ENCODE measurements at regions not wholly inside any gene's neighbourhood (a gene's known extent, or its start where the extent isn't known, plus 50 kb on each side); places are given as distances from the start of the nearest gene placed in this dataset.

DNA sequence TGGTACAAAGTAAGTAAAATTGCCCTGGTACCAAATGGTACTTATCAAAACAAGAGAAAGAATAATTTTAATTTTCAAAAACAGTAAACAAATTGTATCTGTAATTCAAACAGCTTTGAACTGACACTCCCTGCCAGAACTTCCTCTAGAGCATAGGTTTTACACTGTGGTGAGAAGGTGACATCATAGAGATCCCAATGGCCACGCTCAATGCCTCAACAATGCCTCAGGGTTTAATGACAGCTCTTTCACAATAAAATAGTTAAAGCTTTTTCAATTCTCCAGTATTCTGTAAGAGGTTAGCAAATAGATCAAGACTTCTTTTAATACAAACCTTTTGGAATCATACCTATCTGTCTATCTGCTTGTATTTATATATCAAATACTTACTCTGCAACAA, 437.1 kb downstream of the PRR16 start:
- peak in 1 of 8 experiments; percentile 72 for ATAC-seq (replicated peaks in 6 of 8)
- 20 to 100% (median 50%) methylated on average over 1 of the region's 1 CpG; no CpG with 5 or more reads in 3 of the 10 experiments for WGBS, 10 experiments
- in situ Hi-C loops (cut with MboI; ENCODE audit: low pct_unique_long_range_greater_than_20kb in 2 of 9, low sequenced_read_pairs in 9 of 9, unreplicated experiment in 9 of 9): no loop called here
- Histone ChIP-seq H3K27ac (no peak overlapping the region), H3K4me1 (replicated peaks in 1 of 2) (no peaks in the 10 kb centered on the region), H3K4me3 (no peak overlapping the region)

DNA sequence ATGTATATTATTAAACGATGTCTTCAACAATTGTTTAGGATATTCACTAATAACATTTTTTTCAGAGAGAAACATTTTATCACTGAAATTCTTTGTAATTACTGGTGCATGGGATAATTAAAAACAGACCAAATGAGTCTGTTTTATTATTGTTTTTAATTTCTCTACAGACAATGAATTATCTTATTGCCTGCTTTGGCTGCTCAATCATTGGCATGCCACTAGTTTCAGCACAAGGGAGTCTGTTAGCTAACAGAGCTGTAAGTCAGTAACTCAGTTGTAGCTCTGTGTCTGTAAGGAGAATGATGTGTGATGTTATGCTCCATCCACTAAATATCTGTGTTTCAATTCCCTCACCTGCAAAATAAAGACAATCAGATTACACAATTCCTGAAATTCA, 443.9 kb downstream of the PRR16 start:
- Histone ChIP-seq H3K4me1 (replicated peaks in 1 of 2) (no peaks in the 10 kb centered on the region), H3K4me3 (no peak overlapping the region), H3K27ac (no peak overlapping the region)
- ATAC-seq (replicated peaks in 6 of 8): no peak
- 0 to 100% (median 87%) methylated on average over 1 of the region's 1 CpG; no CpG with 5 or more reads in 3 of the 10 experiments for WGBS, 10 experiments
- in situ Hi-C loops (cut with MboI; ENCODE audit: low pct_unique_long_range_greater_than_20kb in 2 of 9, low sequenced_read_pairs in 9 of 9, unreplicated experiment in 9 of 9): no loop called here

DNA sequence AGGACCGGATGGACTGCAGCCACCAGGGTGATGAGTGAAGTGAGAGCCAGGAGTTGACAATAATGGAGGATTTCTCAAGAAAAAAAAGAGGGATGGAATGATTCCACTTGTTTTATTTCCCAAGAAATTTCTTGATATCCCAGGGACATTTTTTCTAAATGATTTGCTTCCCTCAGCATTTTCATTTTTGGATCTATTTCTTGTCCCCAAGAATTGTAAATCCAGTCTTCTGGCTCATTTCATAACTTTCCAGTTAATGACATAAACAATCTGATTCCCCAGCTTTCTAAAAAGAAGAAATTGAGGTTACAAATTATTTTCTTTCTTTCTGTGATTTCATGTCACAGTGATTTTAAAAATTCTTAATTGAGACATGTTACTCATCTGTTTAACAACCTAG, 446.5 kb downstream of the PRR16 start:
- Histone ChIP-seq H3K4me3 (no peak overlapping the region), H3K4me1 (replicated peaks in 1 of 2) (no peaks in the 10 kb centered on the region), H3K27ac (no peak overlapping the region)
- no peak for ATAC-seq (replicated peaks in 6 of 8)
- WGBS, 10 experiments: 0 to 100% (median 59%) methylated on average over 1 of the region's 1 CpG; no CpG with 5 or more reads in 4 of the 10 experiments
- in situ Hi-C loops (cut with MboI; ENCODE audit: low pct_unique_long_range_greater_than_20kb in 2 of 9, low sequenced_read_pairs in 9 of 9, unreplicated experiment in 9 of 9): no loop called here

DNA sequence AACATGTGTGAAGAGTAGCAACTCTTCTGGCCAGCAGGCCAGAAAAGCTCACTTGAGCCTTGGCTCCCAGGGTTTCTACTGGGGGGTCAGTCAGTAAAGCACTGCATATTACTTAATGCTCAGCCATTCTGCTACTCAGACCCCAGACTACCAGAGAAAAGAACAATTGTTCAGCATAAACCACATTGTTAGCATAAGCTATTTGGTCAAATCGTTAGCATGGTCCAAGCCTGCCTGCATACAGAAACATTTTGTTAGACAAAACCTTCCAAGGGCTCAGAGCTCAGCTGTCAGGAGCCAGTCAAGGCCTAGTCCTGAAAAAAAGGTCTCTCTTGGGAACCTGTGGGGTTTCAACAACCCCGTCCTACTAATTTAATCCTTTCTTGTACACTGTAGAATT, 449.3 kb downstream of the PRR16 start:
- no peak overlapping the region for H3K4me3 ChIP-seq
- in situ Hi-C loops (cut with MboI; ENCODE audit: low pct_unique_long_range_greater_than_20kb in 2 of 9, low sequenced_read_pairs in 9 of 9, unreplicated experiment in 9 of 9): no loop called here
- 25 to 90% (median 70%) methylated on average over 1 to 2 of the region's 2 CpGs; no CpG with 5 or more reads in 2 of the 10 experiments for WGBS, 10 experiments
- no peak for ATAC-seq (replicated peaks in 6 of 8)
- H3K27ac ChIP-seq: no peak overlapping the region
- peaks cover 0 to 2% of the 10 kb centered on the region in 2 donors for H3K4me1 ChIP-seq (replicated peaks in 1 of 2)

DNA sequence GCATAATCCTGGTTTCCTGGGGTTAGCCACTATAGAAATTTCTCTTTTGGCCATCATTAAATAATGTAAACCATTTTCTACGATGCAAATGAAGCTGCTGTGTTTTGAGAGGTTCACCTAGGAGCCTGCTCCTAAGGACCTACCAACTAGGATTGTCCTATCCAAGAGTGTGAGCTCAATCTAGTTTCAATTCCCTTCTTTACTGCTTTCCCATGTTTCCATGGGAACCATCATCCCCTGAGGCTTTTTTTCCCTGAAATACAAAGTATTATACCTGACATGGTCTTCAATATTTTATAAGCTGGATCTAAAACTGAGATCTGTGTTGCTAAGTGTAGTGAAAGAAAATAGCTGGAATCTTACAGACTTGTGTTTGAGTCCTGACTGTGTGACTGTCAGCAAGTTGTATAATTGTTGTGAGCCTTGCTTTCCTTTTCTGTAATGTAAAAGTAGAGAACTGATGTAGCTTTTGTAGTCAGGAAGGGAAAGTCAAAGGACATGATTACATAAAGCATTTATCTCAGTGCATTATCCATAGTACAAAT, 453.2 kb downstream of the PRR16 start:
- in situ Hi-C loops (cut with MboI; ENCODE audit: low pct_unique_long_range_greater_than_20kb in 2 of 9, low sequenced_read_pairs in 9 of 9, unreplicated experiment in 9 of 9): no loop called here
- 17 to 100% (median 41%) methylated on average over 1 of the region's 1 CpG; no CpG with 5 or more reads in 6 of the 10 experiments for WGBS, 10 experiments
- Histone ChIP-seq H3K4me1 (replicated peaks in 1 of 2) (peaks cover 0 to 2% of the 10 kb centered on the region in 2 donors), H3K4me3 (no peak overlapping the region), H3K27ac (no peak overlapping the region)
- ATAC-seq (replicated peaks in 6 of 8): peak in 1 of 8 experiments; percentile 77

DNA sequence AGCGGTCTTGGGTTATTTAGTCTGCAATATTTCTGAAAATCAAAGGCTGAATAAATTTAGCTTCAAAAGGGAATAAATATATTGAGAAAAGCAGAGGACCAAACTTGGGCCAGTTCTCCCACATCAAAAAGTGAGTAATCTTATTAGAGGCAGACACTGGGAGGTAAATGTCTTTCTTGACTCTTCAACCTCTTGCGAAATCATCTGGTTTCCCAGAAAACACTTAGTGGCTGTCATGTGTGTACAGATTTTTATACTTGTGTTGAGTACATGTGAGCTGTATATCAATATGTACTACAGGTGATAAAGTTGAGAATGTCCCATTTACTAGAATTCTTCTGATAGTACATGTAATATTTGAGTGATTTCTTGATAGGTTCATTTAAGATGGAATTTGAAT, 454.9 kb downstream of the PRR16 start:
- no peak for ATAC-seq (replicated peaks in 6 of 8)
- in situ Hi-C loops (cut with MboI; ENCODE audit: low pct_unique_long_range_greater_than_20kb in 2 of 9, low sequenced_read_pairs in 9 of 9, unreplicated experiment in 9 of 9): no loop called here
- H3K4me3 ChIP-seq: no peak overlapping the region
- H3K27ac ChIP-seq: no peak overlapping the region
- 57 to 100% (median 100%) methylated on average over 1 to 2 of the region's 2 CpGs; no CpG with 5 or more reads in 2 of the 10 experiments for WGBS, 10 experiments
- peaks cover 0 to 2% of the 10 kb centered on the region in 2 donors for H3K4me1 ChIP-seq (replicated peaks in 1 of 2)

DNA sequence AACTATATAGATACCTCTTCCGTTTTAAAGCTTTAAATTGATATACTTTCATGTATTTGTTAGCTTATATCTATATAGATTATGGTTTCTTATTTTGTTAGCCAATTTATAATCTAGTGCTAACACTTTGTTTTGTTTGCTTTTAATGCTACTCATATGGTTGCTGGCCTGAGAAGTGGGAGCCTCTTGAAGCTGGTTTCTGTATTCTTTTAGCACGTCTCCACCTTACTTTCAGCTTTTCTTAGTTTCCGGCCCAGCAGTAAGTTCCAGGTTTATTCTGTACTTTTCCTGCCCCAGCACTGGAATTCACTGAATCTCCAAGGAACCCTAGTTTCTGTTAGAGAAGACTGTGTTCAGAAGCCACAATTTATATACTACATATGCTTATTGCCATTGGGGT, 458.9 kb downstream of the PRR16 start:
- ATAC-seq (replicated peaks in 6 of 8): no peak
- no peaks in the 10 kb centered on the region for H3K4me1 ChIP-seq (replicated peaks in 1 of 2)
- no peak overlapping the region for H3K4me3 ChIP-seq
- WGBS, 10 experiments: 82 to 100% (median 92%) methylated on average over 1 to 3 of the region's 3 CpGs; no CpG with 5 or more reads in 1 of the 10 experiments
- H3K27ac ChIP-seq: no peak overlapping the region
- in situ Hi-C loops (cut with MboI; ENCODE audit: low pct_unique_long_range_greater_than_20kb in 2 of 9, low sequenced_read_pairs in 9 of 9, unreplicated experiment in 9 of 9): no loop called here

DNA sequence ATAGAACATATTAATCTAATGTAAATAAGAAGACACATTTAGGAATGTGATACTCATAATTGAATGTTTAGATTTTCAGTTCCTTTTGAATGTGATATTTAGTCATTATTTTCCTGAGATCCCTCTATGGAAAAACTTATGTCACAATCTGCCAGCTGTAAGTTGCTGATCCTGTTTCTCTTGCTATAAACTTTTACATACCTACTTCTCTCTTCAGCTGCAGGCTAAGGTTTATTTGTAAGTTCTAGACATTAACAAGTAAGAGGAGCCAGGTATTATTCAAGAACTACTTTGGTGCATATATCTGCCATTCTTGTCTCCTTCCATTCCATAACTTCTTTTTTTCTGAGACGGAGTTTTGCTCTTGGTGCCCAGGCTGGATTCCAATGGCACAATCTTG, 462.4 kb downstream of the PRR16 start:
- ATAC-seq (replicated peaks in 6 of 8): no peak

DNA sequence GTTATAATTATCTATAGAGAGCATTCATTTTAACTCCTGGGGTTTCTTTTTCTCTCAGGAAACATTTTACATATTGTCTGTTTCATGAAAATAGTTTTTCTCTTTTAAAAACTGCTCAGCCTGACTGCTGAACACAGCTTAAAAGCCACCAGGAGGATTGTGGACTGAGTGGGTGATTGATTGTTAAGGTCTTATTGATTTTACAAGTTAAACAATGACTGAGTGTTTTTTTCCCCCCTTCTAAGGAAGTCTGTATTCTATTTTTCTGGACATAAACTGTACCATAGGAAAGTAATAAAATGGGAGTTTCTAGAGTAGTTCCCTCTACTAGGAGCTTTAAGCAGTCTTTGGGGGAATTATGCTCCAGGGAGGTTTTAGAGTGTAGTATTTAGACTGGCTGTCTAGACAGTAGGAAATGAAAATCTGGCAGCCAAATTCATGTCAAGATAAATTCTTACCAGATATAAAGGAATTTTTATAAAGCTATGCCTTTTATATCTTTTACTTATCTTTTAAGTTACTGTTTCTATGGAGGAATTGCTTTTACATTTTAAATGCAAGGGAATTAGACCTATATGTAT, 463.9 kb downstream of the PRR16 start:
- Histone ChIP-seq H3K4me1 (replicated peaks in 1 of 2) (no peaks in the 10 kb centered on the region), H3K27ac (no peak overlapping the region), H3K4me3 (no peak overlapping the region)
- in situ Hi-C loops (cut with MboI; ENCODE audit: low pct_unique_long_range_greater_than_20kb in 2 of 9, low sequenced_read_pairs in 9 of 9, unreplicated experiment in 9 of 9): no loop called here
- ATAC-seq (replicated peaks in 6 of 8): peak in 1 of 8 experiments; percentile 52

More for the DNA sequence above, 462.4 kb downstream of the PRR16 start:
- 50 to 100% (median 100%) methylated on average over 1 of the region's 1 CpG; no CpG with 5 or more reads in 4 of the 10 experiments for WGBS, 10 experiments
- H3K4me3 ChIP-seq: no peak overlapping the region
- in situ Hi-C loops (cut with MboI; ENCODE audit: low pct_unique_long_range_greater_than_20kb in 2 of 9, low sequenced_read_pairs in 9 of 9, unreplicated experiment in 9 of 9): no loop called here
- no peaks in the 10 kb centered on the region for H3K4me1 ChIP-seq (replicated peaks in 1 of 2)
- H3K27ac ChIP-seq: no peak overlapping the region

DNA sequence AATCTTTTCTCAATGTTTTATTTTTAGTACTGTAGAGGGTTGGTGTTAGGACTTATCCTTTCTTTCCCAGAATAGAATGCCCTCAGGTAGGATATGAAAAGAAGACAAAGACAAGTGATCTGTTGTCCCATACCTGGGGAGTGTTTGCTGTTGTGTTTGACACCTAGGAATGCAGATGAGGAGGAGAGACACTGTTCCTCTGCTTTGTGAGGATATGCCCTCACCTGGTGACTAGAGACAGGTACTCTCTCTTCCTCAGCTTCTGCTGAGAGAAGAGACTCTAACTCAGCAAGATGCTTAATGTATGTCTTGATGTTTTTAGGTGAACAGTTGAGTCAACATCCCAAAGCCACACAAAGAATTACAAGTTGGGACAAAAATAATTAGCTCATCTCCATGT, 468.4 kb downstream of the PRR16 start:
- H3K4me3 ChIP-seq: no peak overlapping the region
- in situ Hi-C loops (cut with MboI; ENCODE audit: low pct_unique_long_range_greater_than_20kb in 2 of 9, low sequenced_read_pairs in 9 of 9, unreplicated experiment in 9 of 9): no loop called here
- H3K27ac ChIP-seq: no peak overlapping the region
- no peaks in the 10 kb centered on the region for H3K4me1 ChIP-seq (replicated peaks in 1 of 2)
- ATAC-seq (replicated peaks in 6 of 8): no peak

DNA sequence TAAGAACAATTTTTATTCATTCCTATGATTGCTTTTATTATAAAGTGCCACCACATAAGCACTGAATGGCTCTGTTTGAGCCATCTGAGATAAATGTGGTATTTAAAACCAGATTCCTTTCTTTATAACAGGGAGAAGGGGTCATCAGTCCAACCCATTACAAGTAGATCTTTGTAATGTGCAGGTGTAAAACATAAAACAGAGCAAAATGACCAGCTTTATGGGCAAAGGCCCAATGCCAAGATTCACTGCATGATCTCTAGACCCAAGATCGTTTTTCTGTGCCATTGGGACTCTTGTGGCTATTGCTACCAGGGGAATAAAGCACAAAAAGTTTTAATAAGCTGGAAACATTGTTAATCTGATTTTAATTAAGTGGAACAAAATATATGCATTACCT, 469.9 kb downstream of the PRR16 start:
- Histone ChIP-seq H3K4me3 (no peak overlapping the region), H3K4me1 (replicated peaks in 1 of 2) (no peaks in the 10 kb centered on the region), H3K27ac (no peak overlapping the region)
- in situ Hi-C loops (cut with MboI; ENCODE audit: low pct_unique_long_range_greater_than_20kb in 2 of 9, low sequenced_read_pairs in 9 of 9, unreplicated experiment in 9 of 9): no loop called here
- ATAC-seq (replicated peaks in 6 of 8): no peak
- WGBS, 10 experiments: 14 to 83% (median 67%) methylated on average over 1 of the region's 1 CpG; no CpG with 5 or more reads in 5 of the 10 experiments

DNA sequence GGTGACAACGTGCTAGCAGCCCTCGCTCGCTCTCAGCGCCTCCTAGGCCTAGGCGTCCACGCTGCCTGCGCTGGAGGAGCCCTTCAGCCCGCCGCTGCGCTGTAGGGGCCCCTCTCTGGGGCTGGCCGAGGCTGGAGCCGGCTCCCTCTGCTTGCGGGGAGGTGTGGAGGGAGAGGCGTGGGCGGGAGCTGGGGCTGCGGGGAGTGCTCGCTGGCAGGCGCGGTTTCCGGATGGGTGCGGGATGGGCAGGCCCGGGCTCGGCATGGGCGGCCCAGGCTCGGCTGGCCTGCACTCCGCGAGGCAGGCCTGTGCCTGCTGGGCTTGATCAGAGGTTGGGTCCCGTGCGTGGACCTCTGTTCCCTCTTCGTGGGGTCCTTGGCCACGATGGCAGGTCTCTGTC, 472.6 kb downstream of the PRR16 start:
- Histone ChIP-seq H3K27ac (no peak overlapping the region), H3K4me1 (replicated peaks in 1 of 2) (peaks cover 0 to 3% of the 10 kb centered on the region in 2 donors), H3K4me3 (no peak overlapping the region)
- in situ Hi-C loops (cut with MboI; ENCODE audit: low pct_unique_long_range_greater_than_20kb in 2 of 9, low sequenced_read_pairs in 9 of 9, unreplicated experiment in 9 of 9): no loop called here
- ATAC-seq (replicated peaks in 6 of 8): no peak
- WGBS, 10 experiments: 93 to 100% (median 96%) methylated on average over 1 to 4 of the region's 31 CpGs; no CpG with 5 or more reads in 7 of the 10 experiments

DNA sequence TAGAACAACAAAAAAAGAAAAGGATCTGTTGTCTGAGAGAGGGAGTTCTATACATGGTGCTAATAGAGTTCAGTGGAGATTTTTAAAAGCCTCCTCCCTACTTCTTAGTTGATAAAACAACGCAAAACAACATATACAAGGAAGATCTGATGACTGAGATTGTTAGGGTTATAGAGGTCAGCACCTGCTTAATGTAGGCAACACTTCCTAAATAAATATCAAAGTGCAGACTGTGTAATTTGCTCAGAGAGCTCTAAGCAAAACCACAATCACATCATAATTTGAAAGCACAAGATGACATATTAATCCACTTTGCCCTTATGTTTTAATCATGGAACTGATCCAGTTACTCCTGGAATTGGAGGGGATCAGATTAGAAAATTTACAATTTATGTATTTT, 474.5 kb downstream of the PRR16 start:
- no peak for ATAC-seq (replicated peaks in 6 of 8)
- in situ Hi-C loops (cut with MboI; ENCODE audit: low pct_unique_long_range_greater_than_20kb in 2 of 9, low sequenced_read_pairs in 9 of 9, unreplicated experiment in 9 of 9): no loop called here
- peaks cover 0 to 3% of the 10 kb centered on the region in 2 donors for H3K4me1 ChIP-seq (replicated peaks in 1 of 2)
- H3K27ac ChIP-seq: no peak overlapping the region
- WGBS, 10 experiments: 17 to 100% (median 44%) methylated on average over 1 of the region's 1 CpG; no CpG with 5 or more reads in 2 of the 10 experiments
- no peak overlapping the region for H3K4me3 ChIP-seq
